GM18498 (cell line): ENCODE measurements at regions not wholly inside any gene's neighbourhood (a gene's known extent, or its start where the extent isn't known, plus 50 kb on each side); places are given as distances from the start of the nearest gene placed in this dataset.
"Not testable (repeated sequence)": the region's sequence is repeated elsewhere in the genome, so short reads cannot be mapped to it uniquely, and the experiment has no call there.

Experiments used
- ATAC-seq: cut with Tn5 transposase; IDR thresholded peaks from one replicate; pipeline ENCODE4 v1.9.1; 2021; ENCODE audit warnings: mild to moderate bottlenecking, moderate library complexity; ENCODE audit not compliant: unreplicated experiment

GRCh38 chr6:5840734-5841390 is 165.9 kb downstream of the NRN1 start:
- ATAC-seq: no peak

- ATAC-seq: no peak
Observed at GRCh38 chr6:5838656-5839396, 167.9 kb downstream of the NRN1 start.

GRCh38 chr6:5837323-5837722 is 169.4 kb downstream of the NRN1 start:
- no peak for ATAC-seq

DNA sequence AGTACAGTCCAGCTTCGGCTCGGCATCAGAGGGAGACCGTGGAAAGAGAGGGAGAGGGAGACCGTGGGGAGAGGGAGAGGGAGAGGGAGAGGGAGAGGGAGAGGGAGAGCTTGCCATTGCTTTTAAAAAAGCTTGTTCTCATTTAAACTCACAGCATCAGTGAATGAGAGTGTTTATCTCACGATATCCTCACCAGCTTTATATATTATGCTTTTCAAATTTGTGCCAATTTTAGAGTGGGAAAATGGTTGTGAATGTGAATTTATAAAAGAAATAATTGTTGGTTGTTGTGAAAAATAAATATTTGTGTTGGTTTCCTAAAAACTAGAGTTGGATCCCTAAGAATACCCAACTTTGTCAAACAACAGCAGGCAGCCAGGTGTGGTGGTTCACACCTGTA is 170.1 kb downstream of the NRN1 start:
- ATAC-seq: not testable (repeated sequence)

DNA sequence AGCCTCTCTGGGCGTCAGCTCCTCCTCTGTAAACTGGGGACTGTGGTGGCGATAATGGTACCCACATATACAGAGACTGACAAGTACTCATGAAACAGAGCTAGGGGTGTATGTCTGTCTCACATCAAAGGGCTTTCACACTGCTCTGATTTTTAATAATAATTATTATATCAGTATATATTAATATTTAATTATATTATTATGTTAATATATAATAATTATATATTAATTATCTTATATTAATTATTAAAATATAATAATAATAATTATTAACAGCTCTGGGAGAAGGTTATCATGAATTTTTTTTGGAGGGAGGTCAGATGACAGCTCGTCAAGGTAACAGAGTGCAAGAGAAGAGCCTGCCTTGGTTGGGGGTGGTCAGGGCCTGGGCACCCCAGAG is 173.6 kb downstream of the NRN1 start:
- no peak for ATAC-seq

DNA sequence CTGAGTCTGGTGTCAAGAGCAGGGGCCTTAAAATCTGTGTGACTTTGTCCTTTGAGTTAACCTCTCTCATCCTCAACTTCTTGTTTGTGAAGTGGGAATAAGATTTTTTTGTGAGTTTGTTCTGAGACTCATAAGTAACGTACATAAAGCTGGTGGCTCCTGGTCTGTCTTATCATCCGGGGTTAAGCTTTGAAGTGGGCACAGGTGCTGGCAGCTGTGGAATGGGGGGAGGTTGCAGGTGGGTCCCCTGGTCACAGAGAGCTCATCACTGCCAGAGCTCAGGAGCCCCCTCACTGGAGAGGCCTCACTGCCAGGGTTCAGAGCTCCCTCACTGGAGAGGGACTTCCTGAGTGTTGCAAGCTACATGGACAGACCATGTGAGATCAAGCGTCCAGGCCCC is 174.1 kb downstream of the NRN1 start:
- no peak for ATAC-seq

DNA sequence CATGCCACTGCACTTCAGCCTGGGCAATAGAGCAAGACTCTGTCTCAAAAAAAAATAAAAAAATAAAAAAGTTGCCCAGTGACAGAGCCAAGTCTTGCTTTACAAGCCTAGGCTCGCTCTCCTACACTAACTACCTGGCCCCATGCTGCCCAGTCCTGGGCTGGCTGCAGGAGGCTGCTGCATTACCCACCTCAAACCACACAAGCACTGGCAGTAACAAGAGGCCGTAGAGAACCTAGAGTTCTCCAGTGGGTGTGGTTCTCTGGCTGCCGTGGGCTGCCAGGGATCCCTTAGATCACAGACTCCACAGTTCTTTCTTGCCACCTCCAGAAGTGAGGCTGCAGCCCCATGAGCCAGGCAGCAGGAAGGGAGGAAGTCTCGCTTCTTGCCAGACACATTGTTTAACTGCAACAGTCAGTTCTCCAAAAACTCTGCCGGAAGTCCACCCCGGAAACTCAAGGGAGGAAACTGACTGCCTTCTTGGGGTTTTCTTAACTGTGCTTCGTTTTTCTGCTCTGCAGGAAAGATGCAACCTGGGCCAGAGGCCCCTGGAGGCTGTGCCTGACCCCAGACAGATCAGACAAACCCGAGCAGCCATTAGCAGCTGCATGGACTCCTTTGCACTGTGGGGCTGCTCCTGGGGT is 175.4 kb downstream of the NRN1 start:
- ATAC-seq: peak; percentile 67

DNA sequence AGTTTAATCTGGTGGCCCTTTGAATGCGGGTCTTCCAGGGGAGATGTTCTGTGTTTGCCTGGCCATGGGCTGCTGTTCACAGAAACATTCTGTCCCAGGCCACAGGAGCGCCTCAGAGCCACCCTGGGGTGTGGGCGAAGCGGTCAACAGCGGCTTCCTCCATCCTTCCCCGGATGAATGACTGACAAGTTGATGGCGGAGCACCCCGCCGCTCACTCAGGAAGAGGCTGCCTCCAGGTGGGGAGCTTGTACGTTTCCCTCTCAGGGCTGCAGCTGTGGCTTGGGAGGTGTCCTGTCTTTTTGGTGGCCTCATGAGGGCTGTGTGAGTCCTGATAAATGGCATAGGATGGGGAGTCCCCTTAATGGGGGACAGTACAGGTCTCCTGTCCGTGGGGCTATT is 178.4 kb downstream of the NRN1 start:
- ATAC-seq: no peak

GRCh38 chr6:5827056-5827904 is 179.4 kb downstream of the NRN1 start:
- ATAC-seq: no peak

- ATAC-seq: not testable (repeated sequence)
Observed at GRCh38 chr6:5824382-5824983, 182.2 kb downstream of the NRN1 start.
